ENCODE measurements at regions not wholly inside any gene's neighbourhood (a gene's known extent, or its start where the extent isn't known, plus 50 kb on each side); places are given as distances from the start of the nearest gene placed in this dataset.

DNA sequence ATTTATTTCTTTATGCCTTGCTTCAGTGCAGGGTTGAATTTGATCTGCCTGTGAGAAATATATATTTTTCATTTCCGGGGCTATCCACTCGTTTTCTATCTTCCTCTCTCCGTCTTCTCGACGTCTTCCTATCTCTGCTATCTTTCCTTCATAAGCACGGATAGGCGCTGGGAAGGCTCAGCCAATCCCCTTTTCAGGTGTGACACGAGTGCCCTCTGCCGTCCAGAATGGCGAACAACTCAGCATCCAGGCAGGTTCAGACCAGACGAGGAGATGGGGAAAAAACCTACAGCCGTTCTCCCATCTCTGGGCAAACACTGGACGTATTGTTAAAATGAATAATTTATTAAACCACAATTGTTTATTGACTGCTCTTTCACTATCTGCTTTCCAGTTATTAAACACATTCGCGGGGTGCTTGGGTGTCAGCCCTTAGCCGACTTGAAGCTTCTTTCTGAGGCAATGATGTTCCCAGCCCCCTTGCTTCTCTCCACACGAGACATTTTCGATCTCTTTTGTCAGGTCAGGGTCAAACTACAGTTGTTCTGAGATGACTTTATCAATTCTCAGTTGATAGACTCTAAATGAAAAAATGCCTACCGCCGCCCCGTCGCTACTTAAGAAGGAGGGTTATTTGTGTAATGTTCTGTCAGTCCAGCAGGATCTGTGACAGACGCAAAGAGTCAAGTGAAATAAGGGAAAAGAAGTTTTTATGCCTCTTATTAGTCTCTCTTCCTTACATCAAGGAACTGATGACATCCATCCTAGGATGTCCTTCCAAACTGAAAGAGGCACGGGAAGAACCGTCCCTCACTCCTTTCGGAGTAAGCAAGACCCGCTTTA lies 96.3 kb upstream of the NOCT start:
- peak; percentile 77 for DNase-seq

DNA sequence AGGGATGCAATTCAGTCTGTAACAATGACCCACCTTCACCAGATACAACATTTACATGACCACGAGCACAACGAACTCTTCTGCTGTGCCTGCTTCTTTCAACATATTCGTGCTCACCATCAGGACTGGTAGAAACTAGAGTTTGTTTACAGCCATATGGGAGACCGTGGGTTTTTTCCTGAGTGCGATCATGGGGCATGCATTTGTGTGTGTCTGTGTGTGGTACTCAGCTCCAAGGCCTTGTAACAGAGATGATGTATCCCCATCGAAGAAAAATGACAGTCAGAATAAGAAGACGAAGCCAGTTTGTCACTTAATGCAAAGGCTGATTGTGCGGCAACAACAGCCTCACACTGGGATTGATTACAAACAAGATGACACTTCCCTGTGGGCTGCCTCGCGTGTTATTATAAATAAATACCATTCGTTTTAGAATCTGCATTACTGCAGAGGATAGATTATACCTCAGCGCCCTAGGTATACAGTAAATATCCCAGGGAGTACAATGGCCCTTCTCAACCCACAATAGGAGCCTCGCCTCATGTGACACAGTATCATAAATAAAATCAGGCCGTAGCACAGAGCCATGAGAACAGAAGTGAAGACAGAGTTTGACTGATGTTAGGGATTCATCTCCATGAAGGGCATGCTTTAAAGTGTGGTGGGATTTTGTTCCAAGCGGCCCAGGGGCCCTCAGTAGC lies 97.3 kb upstream of the NOCT start:
- no peak for DNase-seq

DNA sequence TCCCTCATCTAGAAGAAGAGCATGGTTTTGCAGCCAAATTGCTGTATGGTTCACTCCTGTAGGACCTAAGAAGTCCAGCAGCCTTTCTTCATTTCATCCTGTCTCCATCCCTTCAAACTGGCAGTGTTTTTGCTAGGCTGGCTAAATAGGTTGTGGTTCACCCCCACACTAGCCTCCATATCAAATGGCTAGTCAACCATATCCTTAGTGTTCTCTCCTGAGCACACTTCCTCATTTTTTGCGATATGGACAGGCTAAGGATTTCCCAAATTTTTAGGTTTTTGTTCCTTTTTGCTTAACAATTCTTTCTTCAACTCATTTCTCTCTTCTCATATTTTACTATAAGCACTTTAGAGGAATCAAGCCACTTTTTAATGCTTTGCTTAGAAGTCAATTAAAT lies 98.8 kb upstream of the NOCT start:
- DNase-seq = no peak

DNA sequence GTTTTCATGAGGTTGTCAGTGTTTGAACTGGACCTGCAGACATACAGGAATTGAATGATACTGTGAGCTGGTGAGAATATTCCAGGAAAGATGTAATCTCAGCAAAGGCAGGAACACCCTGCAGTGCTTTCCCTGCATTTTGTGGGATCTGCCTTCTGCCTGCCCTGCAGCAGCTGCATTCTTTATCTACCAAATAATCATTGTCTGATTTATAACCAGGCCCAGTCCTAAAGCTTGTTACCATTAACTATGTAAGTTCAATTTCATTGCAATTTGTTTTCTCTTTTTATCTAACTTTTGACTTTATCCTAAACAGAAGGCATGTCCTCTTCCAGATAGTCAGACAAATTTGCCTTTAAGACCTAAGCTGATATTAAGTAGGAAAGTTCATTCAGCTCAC lies 99.8 kb upstream of the NOCT start:
- DNase-seq = no peak

DNA sequence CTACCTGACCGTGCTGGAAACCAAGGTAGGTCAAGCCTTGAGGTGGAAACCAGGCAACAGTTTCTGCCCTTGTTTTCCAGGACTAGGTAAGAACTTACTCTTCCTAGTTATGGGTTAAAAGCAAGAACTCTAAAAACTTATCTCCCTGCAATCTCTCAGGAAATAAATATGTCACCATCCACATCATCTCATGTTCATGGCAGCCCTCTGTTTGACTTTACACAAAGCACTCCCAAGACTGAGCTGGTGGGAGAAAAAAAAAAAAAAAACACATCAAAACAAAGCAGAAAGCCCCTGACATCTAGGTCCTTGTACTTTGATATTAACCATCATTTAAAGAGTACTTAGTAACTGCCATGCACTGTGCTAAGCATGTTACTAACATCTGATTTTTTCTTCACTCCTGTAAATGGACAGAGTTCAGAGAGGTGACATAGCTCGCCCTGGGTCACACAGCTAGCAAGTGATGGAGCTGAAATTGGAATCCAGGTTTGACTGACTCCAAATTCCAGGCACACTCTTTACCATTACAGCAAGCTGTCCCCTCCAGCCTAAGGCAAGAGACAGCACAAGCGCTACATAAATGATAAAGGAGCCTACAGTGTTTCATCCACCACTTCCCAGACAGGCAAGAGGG lies 102.8 kb upstream of the NOCT start:
- no peak for DNase-seq

DNA sequence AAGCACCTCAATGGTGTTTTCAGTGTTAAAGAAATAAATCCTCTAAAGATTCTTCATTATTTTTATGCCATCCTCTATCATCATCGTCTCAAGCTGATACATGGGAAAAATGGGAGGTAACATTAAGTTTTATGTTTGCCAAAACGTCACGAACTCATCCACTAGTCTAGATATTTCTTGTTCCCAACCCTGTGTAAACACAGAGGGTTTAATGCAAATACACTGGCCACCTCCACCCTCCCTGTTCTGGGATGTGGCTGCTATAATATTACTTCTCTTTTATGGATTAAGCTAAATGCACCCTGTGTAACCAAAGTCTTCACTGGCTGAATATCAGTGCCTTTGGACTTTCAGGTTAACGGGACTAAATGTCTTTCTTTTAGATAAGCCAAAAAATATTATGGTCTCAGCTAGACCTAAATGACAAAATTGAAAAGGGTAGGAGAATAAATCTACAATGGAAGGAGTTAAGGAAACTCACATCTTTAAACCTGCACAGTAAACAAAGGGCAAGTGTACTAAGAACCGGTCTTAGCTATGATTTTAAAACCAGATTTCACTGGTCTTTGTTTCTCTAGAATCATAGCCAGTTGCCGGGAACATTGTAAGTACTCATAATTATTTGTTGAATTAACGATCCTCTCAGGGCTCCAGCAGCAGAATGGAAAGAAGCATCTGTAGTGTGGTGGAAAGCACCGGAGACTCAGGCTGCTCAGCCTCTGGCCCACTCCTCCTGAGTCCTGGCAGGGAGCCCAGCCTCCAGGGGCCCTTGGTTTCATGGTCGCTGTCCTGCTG lies 103.5 kb upstream of the NOCT start:
- DNase-seq = no peak

DNA sequence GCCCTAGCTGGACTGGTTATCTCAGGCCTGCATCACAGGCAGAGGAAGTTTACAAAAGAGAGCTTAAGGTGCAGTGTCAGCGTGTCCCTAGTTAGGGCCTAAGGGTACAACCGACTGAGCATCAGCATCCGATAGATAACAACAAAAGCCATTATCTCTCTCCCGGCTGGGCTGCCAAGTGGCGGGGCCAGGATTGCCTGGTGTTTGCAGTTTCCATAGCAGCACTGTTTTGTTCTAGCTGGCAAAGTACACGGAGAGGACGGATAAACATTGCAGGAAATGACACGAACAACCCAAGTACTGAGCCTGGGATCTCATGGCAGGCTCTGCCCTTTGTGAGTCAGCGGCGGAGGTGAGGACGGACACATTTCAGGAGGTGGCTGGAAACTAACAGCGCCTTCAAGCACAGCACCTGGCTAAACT lies 104.7 kb upstream of the NOCT start:
- DNase-seq = peak; percentile 13

DNA sequence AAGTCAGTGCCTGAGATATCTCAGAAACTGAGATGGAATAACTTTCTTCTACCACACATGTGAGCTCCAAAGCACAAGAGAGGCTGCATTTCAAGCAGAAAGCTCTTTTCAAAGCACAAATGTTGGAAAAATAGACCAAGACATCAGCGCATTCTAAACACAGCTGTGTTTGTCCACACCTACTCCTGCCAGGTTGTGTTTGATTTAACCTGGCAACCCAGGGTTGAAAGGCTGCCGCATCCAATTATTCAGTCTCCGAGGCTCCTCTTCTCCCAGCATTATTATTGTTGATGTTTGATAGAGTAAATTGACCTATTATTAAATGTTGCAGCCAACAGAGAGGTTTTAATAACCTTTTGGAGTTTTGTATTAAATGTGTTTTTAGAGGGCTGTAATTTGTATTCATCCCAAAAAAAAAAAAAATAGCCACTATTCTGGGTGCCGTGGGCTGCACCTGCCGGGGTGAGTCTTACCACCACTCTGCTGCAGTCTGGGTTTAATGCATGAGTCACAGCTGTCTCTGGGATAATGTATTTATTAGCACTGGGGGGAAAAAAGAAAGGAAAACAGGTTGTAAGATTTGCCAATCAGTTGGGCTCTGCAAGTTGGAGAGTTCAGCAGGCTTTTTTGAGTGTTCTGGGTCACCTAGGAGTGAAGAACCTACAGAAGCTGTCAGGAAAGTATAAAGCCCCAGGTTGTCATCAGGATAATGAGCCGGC lies 105.2 kb upstream of the NOCT start:
- DNase-seq = no peak

DNA sequence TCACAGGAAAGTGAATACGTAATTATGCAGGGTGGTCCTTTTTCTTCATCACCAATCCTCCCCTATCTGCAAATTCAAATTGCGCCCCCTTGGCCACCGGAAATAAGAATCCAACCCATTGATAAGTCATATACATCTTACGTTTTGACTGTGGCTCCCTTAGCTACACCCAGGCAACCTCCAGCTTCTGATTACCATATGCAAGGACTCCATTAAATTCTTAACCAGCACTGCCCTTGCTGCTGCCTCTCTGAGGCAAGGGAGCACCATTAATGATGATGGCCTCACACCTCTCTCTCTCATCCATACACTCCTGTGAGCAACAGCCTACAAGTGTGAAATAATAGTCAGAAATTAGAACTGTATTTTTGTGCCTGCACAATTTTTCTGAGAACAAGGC lies 106.0 kb upstream of the NOCT start:
- DNase-seq = no peak

DNA sequence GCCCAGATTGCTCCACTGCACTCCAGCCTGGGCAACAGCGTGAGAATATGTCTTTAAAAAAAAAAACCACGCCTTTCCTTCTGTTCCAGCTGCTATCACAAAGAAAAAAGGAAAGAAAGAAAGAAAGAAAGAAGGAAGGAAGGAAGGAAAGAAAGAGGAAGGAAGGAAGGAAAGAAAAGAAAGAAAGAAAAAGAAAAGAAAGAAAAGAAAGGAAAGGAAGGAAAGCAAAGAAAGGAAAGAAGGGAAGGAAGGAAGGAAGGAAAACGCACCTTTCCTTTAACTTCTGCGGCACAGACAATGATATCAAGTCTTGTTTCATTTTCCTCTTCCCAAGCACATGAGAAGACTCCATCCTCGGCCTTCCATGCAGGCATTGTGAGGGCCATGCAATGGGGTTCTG lies 107.4 kb upstream of the NOCT start:
- DNase-seq = no peak

DNA sequence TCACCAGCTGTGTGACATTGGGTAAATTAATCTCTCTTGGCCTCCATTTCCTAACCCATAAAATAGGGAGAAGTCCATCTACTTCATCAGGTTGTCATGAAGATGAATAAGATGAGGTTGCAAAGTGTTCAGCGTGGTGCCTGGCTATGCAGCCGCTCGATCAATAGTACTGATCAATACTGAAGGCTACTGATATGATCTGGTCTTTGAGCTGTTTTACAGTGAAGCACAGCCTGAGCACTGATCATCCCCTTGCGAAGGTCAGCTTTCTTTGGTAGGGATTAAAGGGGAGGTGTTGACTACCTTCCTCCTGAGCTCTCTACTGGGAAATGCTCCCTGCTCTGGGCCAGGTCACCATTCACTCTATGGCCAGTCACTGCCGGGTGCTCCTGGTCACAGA lies 108.4 kb upstream of the NOCT start:
- DNase-seq = no peak

DNA sequence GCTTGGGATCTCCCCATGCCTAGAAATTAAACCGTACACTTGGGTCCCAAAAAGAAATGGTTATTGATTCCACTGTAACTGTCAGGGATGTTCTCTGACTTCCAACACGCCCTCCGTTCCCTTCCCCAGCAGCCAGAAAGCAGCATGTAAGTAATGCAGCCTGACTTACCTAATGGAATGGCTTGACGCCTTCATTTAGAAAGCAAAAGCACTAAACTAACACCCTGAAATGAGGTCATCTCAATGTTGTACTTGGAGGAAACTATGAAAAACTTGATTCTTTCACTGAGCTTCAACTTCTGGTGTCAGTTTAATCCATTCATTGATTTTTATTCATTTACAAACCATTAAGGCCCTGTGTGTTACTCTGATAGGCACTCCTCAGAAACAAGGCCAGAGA lies 110.8 kb upstream of the NOCT start:
- no peak for DNase-seq

DNA sequence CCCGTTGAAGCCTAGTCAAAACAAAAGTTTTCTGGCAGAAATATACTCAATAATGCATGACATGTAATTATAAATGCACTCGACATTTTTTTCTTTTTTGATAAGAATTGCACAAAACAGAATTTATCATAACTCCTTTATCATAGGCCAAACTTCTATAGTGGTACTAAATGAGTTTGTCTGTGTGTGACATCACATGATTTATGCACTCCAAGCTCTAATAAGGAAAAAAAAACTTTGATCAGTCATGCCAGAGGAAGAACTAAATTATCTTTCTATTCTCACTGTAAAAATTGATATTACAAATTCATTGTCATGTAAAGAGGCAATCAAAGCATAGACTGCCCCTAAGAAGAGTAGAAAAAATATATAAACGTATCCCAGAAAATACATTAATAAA lies 112.4 kb upstream of the NOCT start:
- DNase-seq = no peak

DNA sequence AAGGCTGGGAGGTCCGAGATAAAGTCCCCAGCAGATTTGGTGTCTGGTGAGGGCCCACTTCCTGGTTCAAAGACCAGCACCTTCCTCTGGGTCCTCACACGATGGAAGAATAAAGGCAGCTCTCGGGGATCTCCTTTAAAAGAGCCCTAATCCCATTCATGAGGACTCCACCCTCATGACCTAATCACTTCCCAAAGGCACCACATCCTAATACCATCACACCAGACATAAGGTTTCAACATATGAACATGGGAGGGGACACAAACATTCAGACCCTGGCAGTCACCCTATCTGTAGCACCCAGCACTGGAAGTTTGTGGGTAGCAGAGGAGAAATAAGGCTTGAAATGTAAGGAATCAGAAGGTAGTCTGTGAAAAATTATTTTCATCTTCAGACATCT lies 112.9 kb upstream of the NOCT start:
- DNase-seq = no peak

DNA sequence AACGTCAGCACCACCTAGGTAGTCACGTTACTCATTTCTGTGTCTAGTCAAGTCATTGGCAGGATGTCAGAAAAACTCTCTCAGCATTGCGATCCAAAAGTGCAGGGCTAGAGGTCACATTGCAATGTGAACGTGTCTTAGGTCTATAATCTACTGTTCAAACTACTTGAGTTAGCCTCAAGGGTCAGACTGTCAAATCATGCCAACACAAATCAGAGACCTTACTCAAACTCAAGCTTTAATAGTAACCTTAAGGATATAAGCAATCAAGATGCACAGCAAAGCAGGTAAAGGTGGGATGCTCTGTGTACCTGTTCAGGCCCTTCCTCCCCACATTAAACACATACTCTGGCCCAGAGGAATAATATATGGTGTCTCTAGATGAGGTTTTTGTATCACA lies 114.4 kb upstream of the NOCT start:
- no peak for DNase-seq

DNA sequence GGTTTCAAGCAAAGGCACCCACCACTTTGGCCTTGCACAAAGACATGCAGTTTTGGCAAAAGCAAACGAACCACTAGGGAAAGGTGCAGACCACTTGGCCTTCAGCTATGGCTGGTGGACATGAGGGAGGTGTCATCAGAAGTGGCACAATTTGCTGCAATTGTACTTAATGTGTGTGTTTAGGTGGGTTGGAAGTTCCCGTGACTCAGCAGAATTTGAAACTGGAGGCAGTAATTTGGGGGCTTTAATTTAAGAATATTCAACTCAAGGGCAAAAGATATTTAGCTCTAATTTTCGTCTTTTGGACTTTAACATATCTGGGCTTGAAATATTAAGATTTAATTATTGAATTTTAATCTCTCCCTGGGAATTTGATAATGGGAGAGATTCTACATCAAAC lies 115.6 kb upstream of the NOCT start:
- DNase-seq = no peak

DNA sequence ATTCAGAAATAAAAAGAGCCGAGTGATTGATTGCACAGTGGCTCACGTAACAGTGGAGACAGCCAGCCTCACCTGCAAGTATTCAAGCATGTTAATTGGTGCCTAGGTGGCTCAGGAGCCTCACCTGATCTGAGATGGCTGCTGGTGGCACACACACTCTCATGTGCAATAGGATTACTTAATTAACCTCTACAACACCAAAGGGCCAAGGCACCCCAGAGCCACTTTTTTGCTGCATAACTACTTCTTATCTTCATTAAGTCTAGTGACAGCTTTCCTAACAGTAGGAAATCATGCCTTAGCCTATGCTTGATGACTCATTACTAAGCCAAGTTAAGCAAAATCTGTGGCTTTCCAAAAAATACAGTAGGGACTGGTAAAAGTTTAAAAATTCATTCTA lies 117.3 kb upstream of the NOCT start:
- DNase-seq = peak; percentile 42

DNA sequence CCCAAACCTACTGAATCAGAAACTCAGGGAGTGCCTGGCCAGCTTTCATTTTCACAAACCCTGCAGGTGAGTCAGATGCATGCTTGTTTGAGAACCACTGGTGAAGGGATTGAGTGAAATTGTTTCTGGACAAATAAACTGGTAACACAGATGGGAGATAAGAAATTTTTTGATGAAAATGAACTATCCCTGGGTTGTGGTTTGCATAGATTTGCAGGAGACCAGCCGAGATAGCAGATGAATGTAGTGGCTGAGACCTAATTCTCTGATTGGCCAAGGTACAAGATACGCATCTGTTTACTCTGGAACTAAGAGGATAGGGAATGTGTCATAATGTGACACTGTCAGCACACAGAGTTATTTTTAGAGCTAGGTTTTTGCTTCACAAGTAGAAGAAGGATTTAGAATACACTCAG lies 117.8 kb upstream of the NOCT start:
- peak; percentile 63 for DNase-seq

DNA sequence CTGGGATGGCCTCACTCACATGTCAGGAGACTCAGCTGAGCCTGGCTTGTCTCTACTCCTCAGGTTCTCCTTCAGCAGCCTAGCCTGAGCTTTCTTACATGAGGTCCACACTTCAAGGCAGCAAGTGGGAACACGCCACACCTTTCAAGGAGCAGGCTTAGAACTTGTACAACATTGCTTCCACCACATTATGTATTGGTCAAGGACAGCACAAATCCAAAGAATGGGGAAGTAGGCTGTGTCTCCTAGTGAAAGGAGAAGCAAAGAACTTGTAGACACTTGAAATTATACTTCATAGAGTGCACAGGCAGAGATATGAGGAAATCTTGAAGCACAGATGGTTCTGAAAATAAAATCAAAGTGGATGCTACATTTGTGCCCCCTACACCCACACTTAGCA lies 120.9 kb upstream of the NOCT start:
- no peak for DNase-seq

DNA sequence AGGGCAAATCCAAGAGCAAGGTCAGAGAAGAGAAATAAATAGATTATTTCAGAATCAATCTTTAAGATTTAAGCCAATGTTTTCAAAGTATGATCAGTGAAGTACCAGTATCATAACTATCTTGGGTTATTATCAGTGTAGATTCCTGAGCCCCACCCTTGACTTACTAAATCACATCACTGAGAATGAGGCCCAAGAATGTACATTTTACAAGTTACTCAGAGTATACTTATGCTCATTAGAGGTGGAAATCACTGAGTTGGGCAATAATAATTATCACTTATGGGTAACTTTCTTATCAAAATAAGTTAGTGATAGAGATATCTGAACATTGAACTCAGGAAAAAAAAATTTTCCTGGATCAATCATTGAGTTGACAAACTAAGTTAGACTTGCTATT lies 121.6 kb upstream of the NOCT start:
- DNase-seq = no peak

DNA sequence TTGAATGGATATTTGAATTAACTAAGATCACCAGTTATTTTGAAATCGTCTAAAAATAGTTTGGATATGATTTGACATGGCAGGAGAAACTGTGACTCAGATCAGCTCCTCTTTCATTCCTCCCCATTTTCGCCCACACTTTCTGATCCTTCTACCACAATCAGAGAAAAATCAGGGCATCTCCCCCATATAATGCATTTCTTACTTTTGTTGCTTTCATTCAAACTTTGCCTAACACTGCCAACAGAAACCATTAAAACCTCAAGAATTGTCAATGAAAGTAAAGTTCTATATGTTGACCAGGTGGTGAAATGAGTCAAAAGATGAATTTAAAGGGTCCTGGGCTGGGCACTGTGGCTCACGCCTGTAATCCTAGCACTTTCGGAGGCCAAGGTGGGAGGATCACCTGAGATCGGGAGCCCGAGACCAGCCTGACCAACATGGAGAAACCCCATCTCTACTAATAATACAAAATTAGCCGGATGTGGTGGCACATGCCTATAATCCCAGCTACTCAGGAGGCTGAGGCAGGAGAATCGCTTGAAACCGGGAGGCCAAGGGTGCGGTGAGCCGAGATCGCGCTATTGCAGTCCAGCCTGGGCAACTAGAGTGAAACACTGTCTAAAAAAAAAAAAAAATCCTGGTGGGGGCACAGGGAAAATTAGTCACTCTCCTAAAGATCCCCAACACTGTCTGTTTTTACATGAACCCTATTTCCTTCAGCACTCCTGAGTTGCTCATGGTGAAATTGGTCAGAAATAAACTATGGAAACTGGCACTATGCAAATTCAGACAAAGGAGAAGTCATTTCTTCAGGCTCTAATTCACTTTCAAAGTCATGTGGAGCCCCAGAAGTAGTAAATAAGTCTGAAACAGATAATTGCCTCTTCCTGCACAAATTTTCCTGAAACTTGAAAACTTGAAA lies 122.8 kb upstream of the NOCT start:
- DNase-seq = no peak
